Hippocampal formation (tissue), 2 donors: ENCODE measurements at regions not wholly inside any gene's neighbourhood (a gene's known extent, or its start where the extent isn't known, plus 50 kb on each side); places are given as distances from the start of the nearest gene placed in this dataset.

ENCODE experiments used
- DNase-seq, 2 donors: peaks; one replicate each; lab custom pipeline; 2025; lab: John Stamatoyannopoulos, UW

GRCh38 chr11:69972351-69972802, 105.7 kb upstream of the ANO1 start:
- DNase-seq, result no peak

- no peak for DNase-seq
Measured at GRCh38 chr11:69974528-69974927, 103.6 kb upstream of the ANO1 start.

- no peak for DNase-seq
Measured at GRCh38 chr11:69975822-69976221, 102.3 kb upstream of the ANO1 start.

- DNase-seq, result no peak
Measured at GRCh38 chr11:69976794-69977193, 101.3 kb upstream of the ANO1 start.

- no peak for DNase-seq
Measured at GRCh38 chr11:69977951-69978350, 100.2 kb upstream of the ANO1 start.

GRCh38 chr11:69978841-69979614, 99.1 kb upstream of the ANO1 start:
- no peak for DNase-seq

- DNase-seq, result no peak
Measured at GRCh38 chr11:69979632-69980031, 98.5 kb upstream of the ANO1 start.

GRCh38 chr11:69981119-69981784, 96.9 kb upstream of the ANO1 start:
- no peak for DNase-seq

- no peak for DNase-seq
Measured at GRCh38 chr11:69982690-69983570, 95.2 kb upstream of the ANO1 start.

- DNase-seq, result no peak
Measured at GRCh38 chr11:69983571-69983877, 94.6 kb upstream of the ANO1 start.

- DNase-seq, result no peak
Measured at GRCh38 chr11:69983897-69984438, 94.1 kb upstream of the ANO1 start.

GRCh38 chr11:69984457-69985261, 93.5 kb upstream of the ANO1 start:
- DNase-seq, result no peak

GRCh38 chr11:69985331-69985640, 92.8 kb upstream of the ANO1 start:
- DNase-seq, result no peak

- DNase-seq, result no peak
Measured at GRCh38 chr11:69985641-69986439, 92.3 kb upstream of the ANO1 start.

- no peak for DNase-seq
Measured at GRCh38 chr11:69986440-69986787, 91.7 kb upstream of the ANO1 start.

GRCh38 chr11:69986830-69987229, 91.3 kb upstream of the ANO1 start:
- no peak for DNase-seq

- DNase-seq, result no peak
Measured at GRCh38 chr11:69992026-69992425, 86.1 kb upstream of the ANO1 start.

- DNase-seq, result no peak
Measured at GRCh38 chr11:69992943-69993694, 85.0 kb upstream of the ANO1 start.

- DNase-seq, result no peak
Measured at GRCh38 chr11:69994810-69995209, 83.3 kb upstream of the ANO1 start.

GRCh38 chr11:69995697-69996096, 82.4 kb upstream of the ANO1 start:
- DNase-seq, result no peak
